Effector memory CD4-positive, alpha-beta T cell (primary cell): ENCODE measurements at regions not wholly inside any gene's neighbourhood (a gene's known extent, or its start where the extent isn't known, plus 50 kb on each side); places are given as distances from the start of the nearest gene placed in this dataset.
"Not testable (repeated sequence)": the region's sequence is repeated elsewhere in the genome, so short reads cannot be mapped to it uniquely, and the experiment has no call there.

Experiments used
- DNase-seq, 3 donors: peaks; one replicate each; pipeline ENCODE4 v3.0.0-alpha.2; 2020
- H3K27ac ChIP-seq: 2 replicates; pipeline ENCODE4 v1.7.0; 2013; ENCODE audit warnings: mild to moderate bottlenecking, low read length, moderate library complexity; ENCODE audit not compliant: insufficient read depth, poor library complexity, severe bottlenecking
- H3K27me3 ChIP-seq: replicated peaks from 2 replicates; pipeline ENCODE4 v1.7.0; 2013; ENCODE audit warnings: mild to moderate bottlenecking, low read length; ENCODE audit not compliant: insufficient read depth, control insufficient read depth, poor library complexity, severe bottlenecking
- H3K36me3 ChIP-seq: 2 replicates; pipeline ENCODE4 v1.7.0; 2013; ENCODE audit warnings: mild to moderate bottlenecking, low read length, moderate library complexity; ENCODE audit not compliant: control insufficient read depth, insufficient read depth
- H3K4me1 ChIP-seq: 2 replicates; pipeline ENCODE4 v1.7.0; 2013; ENCODE audit warnings: low read length, mild to moderate bottlenecking; ENCODE audit not compliant: control insufficient read depth, insufficient read depth, poor library complexity, severe bottlenecking
- H3K4me3 ChIP-seq: 2 replicates; pipeline ENCODE4 v1.7.0; 2013; ENCODE audit warnings: low read length, low read depth, mild to moderate bottlenecking; ENCODE audit not compliant: insufficient read depth, poor library complexity, severe bottlenecking
- H3K9me3 ChIP-seq: 2 replicates; pipeline ENCODE4 v1.7.0; 2013; ENCODE audit warnings: mild to moderate bottlenecking, low read length, moderate library complexity; ENCODE audit not compliant: control insufficient read depth

DNA sequence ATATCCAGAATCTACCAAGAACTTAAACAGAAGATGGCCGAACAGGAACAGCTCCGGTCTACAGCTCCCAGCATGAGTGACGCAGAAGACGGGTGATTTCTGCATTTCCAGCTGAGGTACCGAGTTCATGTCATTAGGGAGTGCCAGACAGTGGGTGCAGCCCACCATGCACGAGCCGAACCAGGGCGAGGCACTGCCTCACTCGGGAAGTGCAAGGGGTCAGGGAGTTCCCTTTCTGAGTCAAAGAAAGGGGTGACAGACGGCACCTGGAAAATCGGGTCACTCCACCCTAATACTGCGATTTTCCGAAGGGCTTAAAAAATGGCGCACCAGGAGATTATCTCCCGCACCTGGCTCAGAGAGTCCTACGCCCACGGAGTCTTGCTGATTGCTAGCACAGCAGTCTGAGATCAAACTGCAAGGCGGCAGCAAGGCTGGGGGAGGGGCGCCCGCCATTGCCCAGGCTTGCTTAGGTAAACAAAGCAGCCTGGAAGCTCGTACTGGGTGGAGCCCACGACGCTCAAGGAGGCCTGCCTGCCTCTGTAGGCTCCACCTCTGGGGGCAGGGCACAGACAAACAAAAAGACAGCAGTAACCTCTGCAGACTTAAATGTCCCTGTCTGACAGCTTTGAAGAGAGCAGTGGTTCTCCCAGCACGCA is 267.4 kb downstream of the HINT1 start:
- not testable (repeated sequence) for H3K36me3 ChIP-seq, H3K9me3 ChIP-seq, DNase-seq, H3K27me3 ChIP-seq, H3K27ac ChIP-seq, H3K4me3 ChIP-seq, H3K4me1 ChIP-seq

DNA sequence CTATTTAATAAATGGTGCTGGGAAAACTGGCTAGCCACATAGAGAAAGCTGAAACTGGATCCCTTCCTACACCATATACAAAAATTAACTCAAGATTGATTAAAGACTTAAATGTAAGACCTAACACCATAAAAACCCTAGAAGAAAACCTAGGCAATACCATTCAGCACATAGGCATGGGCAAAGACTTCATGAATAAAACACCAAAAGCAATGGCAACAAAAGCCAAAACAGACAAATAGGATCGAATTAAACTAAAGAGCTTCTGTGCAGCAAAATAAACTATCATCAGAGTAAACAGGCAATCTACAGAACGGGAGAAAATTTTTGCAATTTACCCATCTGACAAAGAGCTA is 267.9 kb downstream of the HINT1 start:
- H3K27me3 ChIP-seq, DNase-seq, H3K4me3 ChIP-seq: not testable (repeated sequence)

GRCh38 chr5:130896636-130897035 is 268.4 kb downstream of the HINT1 start:
- no peak for DNase-seq

More for the DNA sequence above, 267.9 kb downstream of the HINT1 start:
- not testable (repeated sequence) for H3K36me3 ChIP-seq, H3K27ac ChIP-seq, H3K9me3 ChIP-seq, H3K4me1 ChIP-seq

DNA sequence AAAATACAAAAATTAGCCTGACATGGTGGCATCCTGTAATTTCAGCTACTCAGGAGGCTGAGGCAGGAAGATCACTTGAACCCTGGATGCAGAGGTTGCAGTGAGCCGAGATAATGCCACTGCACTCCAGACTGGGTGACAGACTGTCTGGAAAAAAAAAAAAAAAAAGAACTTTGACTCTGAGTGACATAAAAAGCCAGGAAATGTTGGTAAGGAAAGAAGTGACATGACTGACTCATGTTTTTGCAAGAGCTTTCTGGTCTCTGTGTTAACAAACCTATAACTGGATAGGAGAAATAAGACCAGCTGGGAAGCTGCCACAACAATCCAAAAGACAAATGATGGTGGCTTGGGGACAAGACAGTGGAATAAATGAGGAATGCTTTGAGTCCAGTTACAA is 272.1 kb downstream of the HINT1 start:
- Histone ChIP-seq H3K27me3 (no peaks in the 10 kb centered on the region), H3K36me3 (no peaks in the 10 kb centered on the region)
- DNase-seq = no peak

More at GRCh38 chr5:130896636-130897035, 268.4 kb downstream of the HINT1 start:
- no peak overlapping the region for H3K4me3 ChIP-seq
- no peaks in the 10 kb centered on the region for H3K27me3 ChIP-seq
- H3K36me3 ChIP-seq = no peaks in the 10 kb centered on the region
- no peaks in the 10 kb centered on the region for H3K9me3 ChIP-seq
- no peaks in the 10 kb centered on the region for H3K4me1 ChIP-seq
- H3K27ac ChIP-seq = no peak overlapping the region

GRCh38 chr5:130890610-130891009 is 274.4 kb downstream of the HINT1 start:
- Histone ChIP-seq H3K27ac (no peak overlapping the region), H3K36me3 (no peaks in the 10 kb centered on the region), H3K4me3 (no peak overlapping the region), H3K9me3 (no peaks in the 10 kb centered on the region), H3K4me1 (no peaks in the 10 kb centered on the region), H3K27me3 (no peaks in the 10 kb centered on the region)
- DNase-seq = no peak

More for the DNA sequence above, 272.1 kb downstream of the HINT1 start:
- Histone ChIP-seq H3K9me3 (no peaks in the 10 kb centered on the region), H3K4me1 (no peaks in the 10 kb centered on the region), H3K4me3 (no peak overlapping the region), H3K27ac (no peak overlapping the region)

DNA sequence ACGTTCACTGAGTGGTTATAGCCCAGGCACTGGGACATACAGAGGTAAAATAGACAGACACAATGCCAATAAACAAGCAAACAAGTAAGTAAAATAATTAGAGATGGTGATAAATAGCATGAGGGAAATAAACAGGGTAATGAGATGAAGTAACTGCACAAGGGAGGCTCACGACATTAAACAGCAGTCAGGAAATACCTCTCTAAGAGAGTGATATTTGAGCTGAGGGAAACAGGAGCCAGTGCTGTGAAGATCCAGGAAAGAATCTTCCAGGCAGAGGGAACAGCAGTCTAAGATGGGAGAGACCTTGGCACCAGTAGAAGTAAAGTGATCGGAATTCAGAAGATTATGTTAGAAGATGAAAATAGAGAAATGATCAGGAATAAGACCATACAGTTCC is 279.4 kb downstream of the HINT1 start:
- Histone ChIP-seq H3K9me3 (no peaks in the 10 kb centered on the region), H3K36me3 (no peaks in the 10 kb centered on the region), H3K27ac (no peak overlapping the region)

GRCh38 chr5:130885027-130885426 is 280.0 kb downstream of the HINT1 start:
- no peak overlapping the region for H3K4me3 ChIP-seq

More for the DNA sequence above, 279.4 kb downstream of the HINT1 start:
- DNase-seq = no peak
- no peak overlapping the region for H3K4me3 ChIP-seq
- no peaks in the 10 kb centered on the region for H3K4me1 ChIP-seq
- no peaks in the 10 kb centered on the region for H3K27me3 ChIP-seq

DNA sequence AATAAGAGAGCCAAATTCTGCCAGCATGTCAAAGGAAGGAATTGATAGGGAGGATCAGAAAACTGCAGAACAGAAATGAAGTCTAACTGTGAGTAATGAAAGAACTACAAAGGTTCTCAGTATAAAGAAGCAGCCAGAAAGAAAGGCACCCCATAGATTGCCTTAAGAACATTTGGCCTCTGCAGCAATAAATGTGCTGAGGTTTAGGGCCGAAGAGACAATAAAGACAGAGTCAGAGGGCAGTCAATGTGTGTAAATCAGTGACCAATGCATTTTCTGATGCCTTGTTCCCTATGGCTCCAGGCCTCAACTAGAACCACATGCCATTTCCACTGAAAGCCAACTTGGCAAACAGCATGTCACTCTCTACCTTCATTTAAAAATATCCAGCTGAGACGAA is 281.0 kb downstream of the HINT1 start:
- H3K4me1 ChIP-seq = no peaks in the 10 kb centered on the region
- no peak overlapping the region for H3K4me3 ChIP-seq
- no peak for DNase-seq
- no peaks in the 10 kb centered on the region for H3K36me3 ChIP-seq
- no peaks in the 10 kb centered on the region for H3K27me3 ChIP-seq
- H3K9me3 ChIP-seq = no peaks in the 10 kb centered on the region
- H3K27ac ChIP-seq = no peak overlapping the region

More at GRCh38 chr5:130885027-130885426, 280.0 kb downstream of the HINT1 start:
- Histone ChIP-seq H3K9me3 (no peaks in the 10 kb centered on the region), H3K27me3 (no peaks in the 10 kb centered on the region), H3K27ac (no peak overlapping the region), H3K36me3 (no peaks in the 10 kb centered on the region), H3K4me1 (no peaks in the 10 kb centered on the region)
- DNase-seq = no peak

DNA sequence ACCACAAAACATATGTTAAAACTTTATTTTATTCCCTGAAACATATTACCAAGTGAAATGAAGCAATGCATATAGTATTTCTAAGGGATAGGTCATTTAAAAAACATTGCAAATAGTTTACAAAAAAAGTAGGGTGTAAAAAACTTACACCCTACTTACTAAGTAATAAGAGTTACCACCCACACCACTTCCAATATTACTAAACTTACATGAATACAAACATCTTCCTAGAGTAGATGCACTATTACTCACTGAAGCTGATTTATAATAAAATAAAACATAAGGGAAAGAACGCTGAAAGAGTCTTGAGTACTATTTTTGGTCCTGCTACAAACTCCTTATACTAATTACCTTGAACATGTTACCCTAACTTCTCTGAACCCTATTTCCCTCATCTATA is 289.4 kb downstream of the HINT1 start:
- no peak overlapping the region for H3K27ac ChIP-seq
- DNase-seq = no peak
- H3K4me3 ChIP-seq = no peak overlapping the region

DNA sequence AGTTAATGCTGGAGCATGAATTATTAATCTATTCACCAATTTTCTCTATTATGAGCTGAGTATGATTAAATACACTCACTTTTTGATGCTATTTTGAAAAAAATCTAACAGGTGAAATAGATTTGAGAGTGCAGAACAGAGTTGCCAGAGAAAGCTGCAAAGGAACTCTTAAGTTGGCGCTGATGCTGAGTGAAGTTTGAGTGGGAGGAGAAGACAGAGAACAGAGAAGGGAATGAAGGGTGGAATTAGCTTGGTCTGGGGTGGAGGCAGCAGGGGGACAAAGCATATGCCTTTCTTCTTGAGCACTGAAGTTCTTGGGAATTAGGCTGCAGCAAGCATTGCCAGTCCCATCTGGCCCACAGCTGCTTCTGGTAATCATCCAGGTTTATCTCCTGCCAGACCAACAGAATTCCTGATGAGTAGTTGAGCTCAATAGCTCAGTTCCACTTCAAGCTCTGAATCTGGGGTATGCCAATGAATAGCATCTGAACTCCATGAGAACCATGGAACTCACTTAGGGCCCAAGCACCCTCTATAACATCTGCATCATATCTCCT is 290.1 kb downstream of the HINT1 start:
- DNase-seq = no peak
- Histone ChIP-seq H3K27ac (no peak overlapping the region), H3K27me3 (no peaks in the 10 kb centered on the region), H3K36me3 (no peaks in the 10 kb centered on the region), H3K4me1 (no peaks in the 10 kb centered on the region), H3K4me3 (no peak overlapping the region), H3K9me3 (no peaks in the 10 kb centered on the region)

More for the DNA sequence above, 289.4 kb downstream of the HINT1 start:
- no peaks in the 10 kb centered on the region for H3K4me1 ChIP-seq
- no peaks in the 10 kb centered on the region for H3K9me3 ChIP-seq
- H3K27me3 ChIP-seq = no peaks in the 10 kb centered on the region
- no peaks in the 10 kb centered on the region for H3K36me3 ChIP-seq
